GM23248 (cell line): ENCODE measurements at regions not wholly inside any gene's neighbourhood (a gene's known extent, or its start where the extent isn't known, plus 50 kb on each side); places are given as distances from the start of the nearest gene placed in this dataset.

Experiments
- DNase-seq: peaks from one replicate; pipeline ENCODE4 v3.0.0-alpha.2; 2015
- H2AFZ ChIP-seq: fragments of 200-600 bp; sonication (generic); 2 replicates; pipeline ENCODE4 v1.6.1; 2016; ENCODE audit warnings: antibody characterized with exemption
- H3F3A ChIP-seq: fragments of 200-600 bp; sonication (generic); 2 replicates; pipeline ENCODE4 v1.6.1; 2016; ENCODE audit warnings: mild to moderate bottlenecking, antibody characterized with exemption, mixed run types; ENCODE audit not compliant: insufficient read depth
- H3K27ac ChIP-seq: fragments of 200-600 bp; sonication (generic); 2 replicates; pipeline ENCODE4 v1.5.1; 2016; ENCODE audit warnings: mild to moderate bottlenecking
- H3K27me3 ChIP-seq: fragments of 200-600 bp; sonication (generic); replicated peaks from 2 replicates; pipeline ENCODE4 v1.6.1; 2016; ENCODE audit warnings: mild to moderate bottlenecking; ENCODE audit not compliant: insufficient read depth
- H3K36me3 ChIP-seq: fragments of 200-600 bp; sonication (generic); 2 replicates; pipeline ENCODE4 v1.6.1; 2016; ENCODE audit warnings: low read depth, mild to moderate bottlenecking
- H3K4me1 ChIP-seq: fragments of 200-600 bp; sonication (generic); 2 replicates; pipeline ENCODE4 v1.6.1; 2016; ENCODE audit warnings: mild to moderate bottlenecking; ENCODE audit not compliant: insufficient read depth
- H3K4me2 ChIP-seq: fragments of 200-600 bp; sonication (generic); one replicate; pipeline ENCODE4 v1.6.1; 2016; ENCODE audit warnings: mild to moderate bottlenecking; ENCODE audit not compliant: unreplicated experiment
- H3K4me3 ChIP-seq: fragments of 200-600 bp; sonication (generic); 2 replicates; pipeline ENCODE4 v1.5.1; 2016; ENCODE audit warnings: mild to moderate bottlenecking
- H3K79me2 ChIP-seq: fragments of 200-600 bp; sonication (generic); 2 replicates; pipeline ENCODE4 v1.6.1; 2016; ENCODE audit warnings: mild to moderate bottlenecking; ENCODE audit not compliant: insufficient read depth
- H3K9ac ChIP-seq: fragments of 200-600 bp; sonication (generic); 2 replicates; pipeline ENCODE4 v1.6.1; 2016; ENCODE audit warnings: mild to moderate bottlenecking
- H3K9me2 ChIP-seq: fragments of 200-600 bp; sonication (generic); 2 replicates; pipeline ENCODE4 v1.6.1; 2016; ENCODE audit warnings: mixed run types, mild to moderate bottlenecking, moderate library complexity; ENCODE audit not compliant: insufficient read depth
- H3K9me3 ChIP-seq: fragments of 200-600 bp; sonication (generic); one replicate; pipeline ENCODE4 v1.6.1; 2017; ENCODE audit warnings: low read depth
- H4K20me1 ChIP-seq: fragments of 200-600 bp; sonication (generic); 2 replicates; pipeline ENCODE4 v1.6.0; 2016; ENCODE audit not compliant: insufficient read depth
- EZH2 ChIP-seq: fragments of 200-600 bp; sonication (generic); IDR thresholded peaks from 2 replicates; pipeline ENCODE4 v1.6.1; 2018; ENCODE audit warnings: antibody characterized with exemption, mild to moderate bottlenecking; ENCODE audit not compliant: insufficient read depth, poor library complexity, severe bottlenecking
- EZH2phosphoT487 ChIP-seq: fragments of 200-600 bp; sonication (generic); IDR thresholded peaks from 2 replicates; pipeline ENCODE4 v1.6.1; 2018; ENCODE audit warnings: antibody characterized with exemption, moderate library complexity, mild to moderate bottlenecking, low read depth; ENCODE audit not compliant: insufficient read depth
- WGBS, 2 experiments: methylation state at CpG; one replicate each; pipeline ENCODE4 v1.1.6; 2015 to 2017; ENCODE audit warnings: low lambda C conversion rate in 2 of 2, low coverage in 1 of 2; ENCODE audit errors: missing lambda C conversion rate in 2 of 2; 5-methylcytosine and 5-hydroxymethylcytosine counted together
- in situ Hi-C: fragments of 300-500 bp; cut with MboI; formaldehyde crosslinking; loops from 2 replicates; pipeline ENCODE4 v1.15.0; 2020

DNA sequence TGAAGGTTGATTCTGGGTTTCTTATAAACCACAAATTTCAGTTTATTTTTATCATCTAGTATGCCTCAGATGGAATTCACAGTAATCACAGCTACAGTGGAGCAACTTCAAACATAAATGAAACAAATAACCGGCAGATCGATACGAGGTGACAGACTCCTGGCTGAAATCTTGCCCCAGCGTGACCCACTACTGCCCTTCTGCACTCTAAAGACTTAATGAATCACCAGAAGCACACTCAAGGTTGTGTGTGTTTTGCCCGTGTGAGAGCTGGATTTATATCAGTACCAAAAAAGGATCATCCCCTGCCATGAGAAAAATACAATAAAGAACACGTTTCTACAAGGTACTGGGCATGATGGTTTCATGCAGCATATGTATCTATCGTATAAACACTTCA lies 161.7 kb downstream of the KLF12 start:
- H3K27me3 ChIP-seq: no peaks in the 10 kb centered on the region

DNA sequence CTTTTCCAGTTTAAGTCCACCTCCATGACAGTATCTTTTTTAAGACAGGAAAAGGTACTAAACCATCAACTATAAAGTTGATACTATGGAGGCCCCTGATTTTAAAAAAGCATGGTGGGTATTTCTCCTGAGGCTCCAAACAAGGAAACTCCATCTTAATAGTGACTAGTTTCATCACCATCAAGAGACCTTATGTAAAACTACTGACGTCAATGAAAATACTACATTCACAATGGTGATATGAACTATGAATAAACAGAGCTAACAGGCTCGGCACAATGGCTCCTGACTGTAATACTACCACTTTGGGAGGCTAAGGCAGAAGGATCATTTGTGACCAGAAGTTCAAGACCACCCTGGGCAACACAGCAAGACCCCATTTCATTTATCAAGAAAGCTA lies 162.7 kb downstream of the KLF12 start:
- Histone ChIP-seq H3K27me3 (no peaks in the 10 kb centered on the region), H3K79me2 (peaks cover 100% of the 10 kb centered on the region), H2AFZ (no peak overlapping the region), H3K9me2 (no peaks in the 10 kb centered on the region), H4K20me1 (no peaks in the 10 kb centered on the region), H3F3A (no peaks in the 10 kb centered on the region; the same call in 1 of the 2 replicates), H3K4me1 (0 out of 2 replicates have a peak, but pooled peaks cover 6% of the 10 kb centered on the region), H3K9me3 (no peaks in the 10 kb centered on the region), H3K36me3 (no peaks in the 10 kb centered on the region), H3K4me3 (no peak overlapping the region), H3K4me2 (no peak overlapping the region), H3K9ac (no peak overlapping the region), H3K27ac (no peak overlapping the region)
- TF ChIP-seq EZH2: no peak
- no peak for TF ChIP-seq EZH2phosphoT487
- in situ Hi-C loops: no loop called here
- DNase-seq: no peak
- 88 to 89% methylated on average over 2 of the region's 2 CpGs for WGBS, 2 experiments

More for the DNA sequence above, 161.7 kb downstream of the KLF12 start:
- Histone ChIP-seq H3K4me1 (0 out of 2 replicates have a peak, but pooled peaks cover 6% of the 10 kb centered on the region), H3K27ac (no peak overlapping the region), H3K9me3 (no peaks in the 10 kb centered on the region), H3K4me3 (no peak overlapping the region), H3K9me2 (no peaks in the 10 kb centered on the region), H2AFZ (no peak overlapping the region), H4K20me1 (no peaks in the 10 kb centered on the region), H3K36me3 (no peaks in the 10 kb centered on the region), H3K9ac (no peak overlapping the region), H3K4me2 (no peak overlapping the region), H3K79me2 (peaks cover 100% of the 10 kb centered on the region), H3F3A (no peaks in the 10 kb centered on the region; the same call in 1 of the 2 replicates)
- no peak for DNase-seq
- WGBS, 2 experiments: 89 to 92% methylated on average over 7 of the region's 7 CpGs
- in situ Hi-C loops: no loop called here
- no peak for TF ChIP-seq EZH2
- TF ChIP-seq EZH2phosphoT487: no peak

DNA sequence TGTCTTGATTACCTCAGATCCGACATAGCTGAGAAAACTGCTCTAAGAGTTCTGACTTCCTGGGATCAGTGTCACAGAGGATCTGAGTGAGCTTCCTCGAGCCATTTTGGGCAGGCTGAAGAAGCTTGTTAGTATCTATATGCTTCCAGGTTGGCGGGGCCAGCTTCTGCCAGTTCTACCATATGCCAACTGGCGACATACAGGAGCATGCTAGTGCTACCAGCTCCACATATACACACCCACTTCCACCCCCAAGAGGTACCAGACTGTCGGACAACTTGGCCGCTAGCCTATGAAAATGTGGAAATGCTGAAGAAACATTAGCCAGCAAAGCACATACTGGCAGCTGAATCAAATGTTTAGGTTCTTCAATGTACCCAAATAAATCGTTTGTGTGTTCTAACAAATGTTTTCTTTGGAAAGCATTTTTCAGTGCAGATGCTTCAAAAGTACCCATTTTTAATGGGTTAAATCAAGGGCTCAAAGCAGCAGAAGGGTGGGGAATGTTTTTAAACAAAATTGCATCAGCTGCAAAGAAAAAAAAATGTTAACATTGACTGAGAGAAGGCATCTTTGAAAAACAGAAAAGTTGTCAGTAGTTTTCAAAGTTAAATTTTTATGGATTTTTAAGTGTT lies 163.7 kb downstream of the KLF12 start:
- in situ Hi-C loops: no loop called here
- no peaks in the 10 kb centered on the region for H3K9me3 ChIP-seq
- no peak overlapping the region for H3K4me2 ChIP-seq
- peaks cover 100% of the 10 kb centered on the region for H3K79me2 ChIP-seq
- 0 out of 2 replicates have a peak, but pooled peaks cover 6% of the 10 kb centered on the region for H3K4me1 ChIP-seq
- H4K20me1 ChIP-seq: no peaks in the 10 kb centered on the region
- no peaks in the 10 kb centered on the region for H3K36me3 ChIP-seq
- no peaks in the 10 kb centered on the region for H3K9me2 ChIP-seq
- DNase-seq: no peak
- no peak overlapping the region for H3K9ac ChIP-seq
- no peaks in the 10 kb centered on the region for H3K27me3 ChIP-seq
- 64 to 69% methylated on average over 7 of the region's 7 CpGs for WGBS, 2 experiments
- no peaks in the 10 kb centered on the region; the same call in 1 of the 2 replicates for H3F3A ChIP-seq
- TF ChIP-seq EZH2 (no peak), EZH2phosphoT487 (no peak)
- H3K27ac ChIP-seq: no peak overlapping the region
- no peak overlapping the region for H3K4me3 ChIP-seq
- H2AFZ ChIP-seq: no peak overlapping the region

DNA sequence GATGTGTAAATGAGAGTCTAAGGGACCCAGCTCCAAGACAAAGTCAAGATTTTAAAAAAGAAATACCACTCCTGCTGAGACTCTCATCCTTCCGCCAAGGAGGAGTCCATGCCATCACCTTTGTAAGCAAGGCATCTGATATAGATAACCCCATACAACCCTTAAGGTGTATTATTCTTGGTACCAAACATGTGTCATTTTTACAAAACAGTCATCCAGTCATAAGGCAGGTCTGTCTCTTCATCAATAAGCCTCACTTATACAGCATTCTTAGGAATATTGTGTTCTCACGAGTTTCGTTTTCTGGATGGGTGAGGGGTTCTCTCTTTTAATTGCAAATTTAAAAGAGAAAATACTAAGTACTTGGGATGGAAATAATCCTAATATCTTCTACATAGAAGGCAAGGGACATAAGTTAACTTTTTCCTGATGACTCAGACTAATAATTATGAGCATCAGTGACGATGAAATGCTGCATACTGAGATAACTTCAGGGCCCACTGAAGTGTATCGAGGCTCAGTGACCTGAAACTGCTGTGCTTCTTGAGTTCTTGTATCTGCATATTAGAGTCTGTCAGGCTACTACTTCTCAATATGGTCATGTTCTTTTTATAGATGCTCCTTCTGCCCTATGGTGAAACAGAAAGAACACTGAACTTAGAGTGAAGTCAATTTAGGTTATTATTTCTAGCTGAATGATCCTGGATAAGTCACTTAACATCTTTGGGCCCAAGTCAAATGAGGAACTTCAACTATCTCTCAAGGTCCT lies 166.6 kb downstream of the KLF12 start:
- no peak overlapping the region for H3K27ac ChIP-seq
- no peak overlapping the region for H3K9ac ChIP-seq
- H3K27me3 ChIP-seq: no peaks in the 10 kb centered on the region
- no peaks in the 10 kb centered on the region; the same call in 1 of the 2 replicates for H3F3A ChIP-seq
- in situ Hi-C loops: no loop called here
- no peaks in the 10 kb centered on the region for H3K9me2 ChIP-seq
- no peak for TF ChIP-seq EZH2
- no peak for TF ChIP-seq EZH2phosphoT487
- H3K79me2 ChIP-seq: peaks cover 100% of the 10 kb centered on the region
- H2AFZ ChIP-seq: no peak overlapping the region
- no peak overlapping the region for H3K4me3 ChIP-seq
- no peak for DNase-seq
- no peaks in the 10 kb centered on the region for H4K20me1 ChIP-seq
- H3K36me3 ChIP-seq: no peaks in the 10 kb centered on the region
- no peaks in the 10 kb centered on the region for H3K9me3 ChIP-seq
- H3K4me1 ChIP-seq: no peaks in the 10 kb centered on the region
- no peak overlapping the region for H3K4me2 ChIP-seq
- 97 to 99% methylated on average over 5 of the region's 5 CpGs for WGBS, 2 experiments
